ENCODE measurements at regions not wholly inside any gene's neighbourhood (a gene's known extent, or its start where the extent isn't known, plus 50 kb on each side); places are given as distances from the start of the nearest gene placed in this dataset.
A peak's percentile ranks its signal among the peaks of the same experiment; 100 is the strongest.

- DNase-seq (ENCODE audit: low spot score), result peak; percentile 49
Measured at GRCh38 chr15:60255390-60255789, 142.4 kb downstream of the ANXA2 start.

GRCh38 chr15:60257591-60258159 is 140.1 kb downstream of the ANXA2 start:
- TF ChIP-seq CTCF (IDR thresholded peaks at IDR 0.05; ENCODE audit: extremely low read depth, missing control alignments), result no peak
- DNase-seq (ENCODE audit: low spot score), result no peak

More at GRCh38 chr15:60255390-60255789, 142.4 kb downstream of the ANXA2 start:
- no peak for TF ChIP-seq CTCF (IDR thresholded peaks at IDR 0.05; ENCODE audit: extremely low read depth, missing control alignments)

- TF ChIP-seq CTCF (IDR thresholded peaks at IDR 0.05; ENCODE audit: extremely low read depth, missing control alignments), result no peak
- no peak for DNase-seq (ENCODE audit: low spot score)
Measured at GRCh38 chr15:60259469-60259868, 138.3 kb downstream of the ANXA2 start.

GRCh38 chr15:60264088-60264487 is 133.7 kb downstream of the ANXA2 start:
- no peak for DNase-seq (ENCODE audit: low spot score)
- TF ChIP-seq CTCF (IDR thresholded peaks at IDR 0.05; ENCODE audit: extremely low read depth, missing control alignments), result no peak

- DNase-seq (ENCODE audit: low spot score), result no peak
- no peak for TF ChIP-seq CTCF (IDR thresholded peaks at IDR 0.05; ENCODE audit: extremely low read depth, missing control alignments)
Measured at GRCh38 chr15:60264566-60264965, 133.2 kb downstream of the ANXA2 start.

GRCh38 chr15:60265057-60265456 is 132.7 kb downstream of the ANXA2 start:
- DNase-seq (ENCODE audit: low spot score), result no peak
- no peak for TF ChIP-seq CTCF (IDR thresholded peaks at IDR 0.05; ENCODE audit: extremely low read depth, missing control alignments)

- TF ChIP-seq CTCF (IDR thresholded peaks at IDR 0.05; ENCODE audit: extremely low read depth, missing control alignments), result no peak
Measured at GRCh38 chr15:60272623-60273022, 125.2 kb downstream of the ANXA2 start.

More at GRCh38 chr15:60272623-60273022, 125.2 kb downstream of the ANXA2 start:
- no peak for DNase-seq (ENCODE audit: low spot score)

Data from GM20000 (cell line).